Epithelial cell of proximal tubule (primary cell): ENCODE measurements at regions not wholly inside any gene's neighbourhood (a gene's known extent, or its start where the extent isn't known, plus 50 kb on each side); places are given as distances from the start of the nearest gene placed in this dataset.

Source experiments
- DNase-seq: peaks from one replicate; pipeline ENCODE4 v3.0.0-alpha.2; 2011; ENCODE audit warnings: low read depth
- H3K4me3 ChIP-seq: 2 replicates; pipeline ENCODE4 v1.5.1; 2011; ENCODE audit warnings: low read depth, mild to moderate bottlenecking, low read length
- TF ChIP-seq, protein P1 (sequence below): conservative IDR thresholded peaks from 2 replicates; pipeline ENCODE4 v1.5.1; 2012; ENCODE audit warnings: low read depth, mild to moderate bottlenecking, low read length

DNA sequence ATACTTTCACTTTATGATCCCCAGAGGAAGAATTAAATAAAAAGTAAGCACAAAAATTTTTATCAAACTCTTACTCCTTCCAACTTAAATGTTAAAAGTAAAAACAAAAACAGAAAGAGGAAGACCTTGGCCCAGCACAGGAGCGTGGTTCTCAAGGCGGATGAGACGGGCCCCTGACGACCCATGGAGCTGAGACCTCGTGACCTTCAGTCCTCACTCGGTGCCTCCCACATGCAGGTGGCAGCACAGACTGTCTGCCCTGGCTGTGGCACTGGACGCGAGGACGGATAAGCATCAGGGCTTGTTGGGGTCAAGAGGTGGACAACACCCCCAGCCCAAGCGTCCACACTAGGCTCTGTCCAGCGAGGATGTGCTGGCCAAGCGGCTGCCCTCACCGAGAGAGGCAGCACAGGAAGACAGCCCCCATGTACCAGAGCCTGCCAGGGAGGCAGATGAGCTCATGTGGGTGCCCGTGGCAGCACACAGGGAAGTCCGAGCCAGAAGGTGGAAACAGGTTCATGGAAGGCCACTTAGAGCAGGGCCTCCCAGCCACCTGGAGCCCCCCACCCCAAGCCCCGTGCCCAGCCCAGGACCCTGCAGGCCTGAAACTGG is 1389.8 kb downstream of the TBC1D22A start:
- H3K4me3 ChIP-seq = no peak overlapping the region
- no peak for DNase-seq
- TF ChIP-seq, protein P1, sequence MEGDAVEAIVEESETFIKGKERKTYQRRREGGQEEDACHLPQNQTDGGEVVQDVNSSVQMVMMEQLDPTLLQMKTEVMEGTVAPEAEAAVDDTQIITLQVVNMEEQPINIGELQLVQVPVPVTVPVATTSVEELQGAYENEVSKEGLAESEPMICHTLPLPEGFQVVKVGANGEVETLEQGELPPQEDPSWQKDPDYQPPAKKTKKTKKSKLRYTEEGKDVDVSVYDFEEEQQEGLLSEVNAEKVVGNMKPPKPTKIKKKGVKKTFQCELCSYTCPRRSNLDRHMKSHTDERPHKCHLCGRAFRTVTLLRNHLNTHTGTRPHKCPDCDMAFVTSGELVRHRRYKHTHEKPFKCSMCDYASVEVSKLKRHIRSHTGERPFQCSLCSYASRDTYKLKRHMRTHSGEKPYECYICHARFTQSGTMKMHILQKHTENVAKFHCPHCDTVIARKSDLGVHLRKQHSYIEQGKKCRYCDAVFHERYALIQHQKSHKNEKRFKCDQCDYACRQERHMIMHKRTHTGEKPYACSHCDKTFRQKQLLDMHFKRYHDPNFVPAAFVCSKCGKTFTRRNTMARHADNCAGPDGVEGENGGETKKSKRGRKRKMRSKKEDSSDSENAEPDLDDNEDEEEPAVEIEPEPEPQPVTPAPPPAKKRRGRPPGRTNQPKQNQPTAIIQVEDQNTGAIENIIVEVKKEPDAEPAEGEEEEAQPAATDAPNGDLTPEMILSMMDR = no peak

DNA sequence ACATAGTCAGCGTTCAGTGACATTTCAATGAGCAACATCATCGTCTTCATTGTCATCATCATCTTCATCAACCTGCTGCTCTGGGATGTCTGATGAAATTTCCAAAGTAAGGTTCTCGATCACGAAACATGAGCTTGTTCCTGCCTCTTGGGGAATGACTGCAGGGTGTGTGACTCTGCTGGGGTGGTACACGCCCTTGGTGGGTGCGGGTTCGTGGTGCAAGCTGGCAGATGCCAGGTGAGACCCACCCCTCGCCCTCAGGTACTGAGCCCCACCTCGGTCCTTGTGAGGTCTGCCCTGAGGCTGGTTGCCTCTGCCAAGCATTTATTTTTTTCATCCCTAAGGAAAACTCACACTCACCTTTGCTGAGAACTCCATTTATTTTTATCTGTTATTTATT is 1389.2 kb downstream of the TBC1D22A start:
- no peak for DNase-seq
- H3K4me3 ChIP-seq = no peak overlapping the region
- TF ChIP-seq, protein P1 = no peak

DNA sequence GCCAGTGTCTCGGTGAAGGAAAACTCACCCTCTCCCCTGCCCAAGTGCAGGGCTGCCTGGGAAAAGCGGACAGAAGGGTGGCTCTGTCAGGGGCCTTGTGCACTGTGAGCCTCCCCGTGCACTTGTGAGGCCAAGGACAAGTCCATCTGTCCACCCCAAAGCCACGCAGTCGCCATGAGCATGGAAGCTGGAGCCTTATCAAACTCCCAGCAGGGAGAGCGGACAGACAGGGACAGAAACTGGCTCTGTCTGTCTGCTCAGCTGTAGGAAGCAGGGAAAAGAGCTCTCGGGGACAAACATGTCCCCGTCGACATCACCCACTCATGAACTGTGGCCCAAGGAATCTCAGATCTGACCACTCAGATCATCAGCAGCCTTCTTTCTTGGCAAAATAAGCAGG is 1385.4 kb downstream of the TBC1D22A start:
- TF ChIP-seq, protein P1 = no peak
- H3K4me3 ChIP-seq = no peak overlapping the region
- no peak for DNase-seq

DNA sequence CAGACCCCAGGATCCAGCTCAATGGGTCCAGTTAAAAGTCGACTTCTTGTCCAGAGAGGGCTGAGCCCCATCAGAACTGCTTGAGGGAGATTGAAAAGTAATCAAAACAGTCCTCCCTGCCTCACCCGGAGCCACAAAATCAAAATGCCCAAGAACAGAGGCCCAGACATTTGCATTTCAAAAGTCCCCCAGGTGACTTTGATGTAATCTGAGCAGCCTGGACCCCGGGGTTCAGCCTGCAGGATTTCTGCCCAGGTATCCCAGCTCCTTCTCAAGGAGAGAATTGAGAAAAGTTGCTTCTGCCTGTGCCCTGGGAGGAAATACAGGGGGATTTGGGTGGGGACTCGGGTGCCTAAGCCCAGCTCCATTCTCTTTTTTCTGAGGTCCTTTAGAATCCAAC is 1385.0 kb downstream of the TBC1D22A start:
- TF ChIP-seq, protein P1 = no peak
- no peak for DNase-seq
- no peak overlapping the region for H3K4me3 ChIP-seq

DNA sequence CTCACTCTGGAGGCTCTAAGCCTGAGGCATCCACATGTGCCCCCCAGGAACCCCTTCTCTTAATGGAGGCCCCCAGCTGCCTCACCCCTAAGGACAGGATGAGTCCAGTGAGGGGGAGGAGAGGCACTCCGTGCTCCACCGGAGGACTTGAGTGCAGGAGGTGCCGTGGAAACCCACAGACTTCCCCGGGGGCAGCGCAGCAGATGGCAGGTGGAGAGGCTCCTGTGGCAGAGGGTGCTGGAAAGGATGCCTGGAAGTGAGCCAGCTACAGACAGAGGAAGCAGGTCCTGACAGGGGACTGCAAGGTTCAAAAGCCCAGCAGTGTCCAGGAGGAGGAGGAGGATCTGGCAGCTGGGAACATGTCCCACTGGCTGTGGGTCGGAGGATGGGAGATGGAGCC is 1384.0 kb downstream of the TBC1D22A start:
- no peak overlapping the region for H3K4me3 ChIP-seq
- TF ChIP-seq, protein P1 = no peak
- no peak for DNase-seq

DNA sequence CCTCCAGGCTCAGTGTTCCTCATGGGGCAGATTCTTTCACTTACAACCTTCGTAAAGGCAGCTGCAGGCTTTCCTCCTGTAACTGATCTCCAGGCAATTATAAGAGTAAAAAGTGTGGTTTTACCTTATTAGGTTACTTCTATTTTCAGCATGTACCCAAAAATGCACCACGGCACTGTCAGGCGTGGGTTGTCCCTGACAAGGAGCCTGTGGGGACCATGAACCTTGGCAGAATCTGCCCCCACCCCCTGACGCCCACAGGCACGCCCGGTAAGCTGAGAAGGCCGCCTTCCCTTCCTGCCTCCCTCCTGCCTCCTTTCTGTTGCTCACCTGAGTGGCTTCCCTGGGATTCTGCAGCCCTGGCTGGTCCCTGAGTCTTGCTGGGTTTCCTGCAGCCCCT is 1383.3 kb downstream of the TBC1D22A start:
- no peak overlapping the region for H3K4me3 ChIP-seq
- no peak for DNase-seq
- TF ChIP-seq, protein P1 = no peak

DNA sequence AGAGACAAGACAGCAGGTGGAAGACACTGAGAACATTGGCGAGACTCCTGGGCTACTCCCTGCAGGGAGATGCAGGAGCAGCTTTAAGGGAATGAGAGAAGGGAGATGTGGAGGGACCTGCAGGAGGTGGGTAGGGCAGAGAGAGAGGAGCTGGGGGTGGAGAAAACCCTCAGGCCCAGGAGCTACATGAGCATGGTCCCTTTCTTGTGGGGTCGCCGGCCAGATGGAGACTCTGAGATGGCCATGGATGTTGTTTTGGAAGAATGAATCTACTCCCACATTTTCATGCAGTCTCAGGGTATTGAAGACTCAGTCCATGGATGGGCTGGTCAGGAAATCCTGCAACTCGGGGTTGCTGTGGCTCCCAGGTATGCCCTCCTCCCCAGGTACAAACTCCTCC is 1381.9 kb downstream of the TBC1D22A start:
- DNase-seq = no peak
- H3K4me3 ChIP-seq = no peak overlapping the region
- TF ChIP-seq, protein P1 = no peak
